Suprapubic skin (tissue), 4 donors: ENCODE measurements at regions not wholly inside any gene's neighbourhood (a gene's known extent, or its start where the extent isn't known, plus 50 kb on each side); places are given as distances from the start of the nearest gene placed in this dataset.

ENCODE experiments used
- DNase-seq, 2 donors: peaks; one replicate each; pipeline ENCODE4 v3.0.0-alpha.2; 2019; ENCODE audit warnings: low spot score in 2 of 2
- H3K27ac ChIP-seq: fragments of 200-600 bp; sonication (generic); one replicate; pipeline ENCODE4 v1.5.1; 2019
- H3K27me3 ChIP-seq: fragments of 200-600 bp; sonication (generic); one replicate; pipeline ENCODE4 v1.5.1; 2019
- H3K36me3 ChIP-seq: fragments of 200-600 bp; sonication (generic); one replicate; pipeline ENCODE4 v1.5.1; 2019
- H3K4me1 ChIP-seq: fragments of 200-600 bp; sonication (generic); one replicate; pipeline ENCODE4 v1.5.1; 2019
- H3K4me3 ChIP-seq: fragments of 200-600 bp; sonication (generic); one replicate; pipeline ENCODE4 v1.5.1; 2019; ENCODE audit warnings: mild to moderate bottlenecking
- H3K9me3 ChIP-seq: fragments of 200-600 bp; sonication (generic); one replicate; pipeline ENCODE4 v1.5.1; 2019
- EP300 ChIP-seq: sonication (generic); formaldehyde crosslinking; IDR thresholded peaks from one replicate; pipeline ENCODE4 v1.6.1; 2017; ENCODE audit warnings: antibody characterized with exemption
- POLR2A ChIP-seq, 2 donors: fragments of 450-650 bp; IDR thresholded peaks; one replicate each; pipeline ENCODE4 v1.6.1; 2017; ENCODE audit warnings: antibody characterized with exemption in 2 of 2, mild to moderate bottlenecking in 2 of 2, moderate library complexity in 2 of 2
- POLR2AphosphoS5 ChIP-seq, 3 donors: sonication (generic); formaldehyde crosslinking; IDR thresholded peaks; one replicate each; pipeline ENCODE4 v1.6.1; 2017; ENCODE audit warnings: antibody characterized with exemption in 3 of 3
- WGBS: methylation state at CpG from one replicate; pipeline ENCODE4 v1.1.5; 2018; 5-methylcytosine and 5-hydroxymethylcytosine counted together
- TF ChIP-seq, protein P1 (sequence below), 2 donors: fragments of 200-600 bp in 1 of 2; fragments of 450-650 bp in 1 of 2; sonication (generic) in 1 of 2; IDR thresholded peaks; one replicate each; pipeline ENCODE4 v1.5.1; 2016 to 2019; ENCODE audit warnings: antibody characterized with exemption in 2 of 2, mild to moderate bottlenecking in 1 of 2, moderate library complexity in 1 of 2

DNA sequence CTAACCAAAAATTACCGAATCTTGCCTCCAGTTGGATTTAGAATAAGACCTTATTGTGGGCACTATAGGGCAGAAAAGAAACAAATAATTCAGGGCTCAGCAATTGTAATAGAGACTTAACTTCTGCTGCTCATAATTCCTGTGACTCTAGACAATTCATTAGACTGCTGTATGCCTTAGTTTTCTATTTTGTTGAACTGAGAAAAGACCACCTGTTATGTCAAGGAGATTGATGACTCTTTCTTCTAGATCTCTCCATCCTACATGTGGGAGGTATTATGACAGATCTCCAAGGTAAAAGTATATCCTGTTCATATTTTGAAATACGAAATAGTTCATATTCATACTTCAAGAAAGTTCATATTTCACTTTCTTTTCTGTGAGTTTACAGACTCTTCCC, 605.1 kb downstream of the PSAT1 start:
- H3K27me3 ChIP-seq, result no peaks in the 10 kb centered on the region
- TF ChIP-seq POLR2A (IDR thresholded peaks at IDR 0.05) (no peak), POLR2AphosphoS5 (IDR thresholded peaks at IDR 0.05) (no peak), EP300 (no peak)
- TF ChIP-seq, protein P1, sequence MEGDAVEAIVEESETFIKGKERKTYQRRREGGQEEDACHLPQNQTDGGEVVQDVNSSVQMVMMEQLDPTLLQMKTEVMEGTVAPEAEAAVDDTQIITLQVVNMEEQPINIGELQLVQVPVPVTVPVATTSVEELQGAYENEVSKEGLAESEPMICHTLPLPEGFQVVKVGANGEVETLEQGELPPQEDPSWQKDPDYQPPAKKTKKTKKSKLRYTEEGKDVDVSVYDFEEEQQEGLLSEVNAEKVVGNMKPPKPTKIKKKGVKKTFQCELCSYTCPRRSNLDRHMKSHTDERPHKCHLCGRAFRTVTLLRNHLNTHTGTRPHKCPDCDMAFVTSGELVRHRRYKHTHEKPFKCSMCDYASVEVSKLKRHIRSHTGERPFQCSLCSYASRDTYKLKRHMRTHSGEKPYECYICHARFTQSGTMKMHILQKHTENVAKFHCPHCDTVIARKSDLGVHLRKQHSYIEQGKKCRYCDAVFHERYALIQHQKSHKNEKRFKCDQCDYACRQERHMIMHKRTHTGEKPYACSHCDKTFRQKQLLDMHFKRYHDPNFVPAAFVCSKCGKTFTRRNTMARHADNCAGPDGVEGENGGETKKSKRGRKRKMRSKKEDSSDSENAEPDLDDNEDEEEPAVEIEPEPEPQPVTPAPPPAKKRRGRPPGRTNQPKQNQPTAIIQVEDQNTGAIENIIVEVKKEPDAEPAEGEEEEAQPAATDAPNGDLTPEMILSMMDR (IDR thresholded peaks at IDR 0.05), result no peak
- WGBS, result 82% methylated on average over 2 of the region's 2 CpGs

DNA sequence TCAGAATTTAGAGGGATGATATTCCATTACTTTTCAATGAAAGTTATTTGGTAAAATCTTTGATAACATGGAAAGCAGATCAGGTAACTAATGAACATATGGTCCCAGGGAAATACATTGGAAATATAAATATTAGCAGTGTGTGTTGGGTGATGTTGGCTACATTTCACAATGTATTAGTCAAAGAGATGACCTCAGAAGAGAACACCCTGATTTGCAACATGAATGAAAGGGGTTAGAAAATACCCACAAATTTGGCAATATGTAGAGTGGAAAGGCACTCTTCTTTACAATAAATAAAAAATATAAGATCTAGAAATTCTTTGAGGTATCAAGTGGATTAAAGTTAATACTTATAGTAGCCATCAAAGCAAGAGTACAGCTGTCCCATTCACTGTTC, 606.7 kb downstream of the PSAT1 start:
- Histone ChIP-seq H3K27ac (no peak overlapping the region), H3K4me3 (no peak overlapping the region), H3K4me1 (no peaks in the 10 kb centered on the region), H3K27me3 (no peaks in the 10 kb centered on the region), H3K36me3 (no peaks in the 10 kb centered on the region), H3K9me3 (no peaks in the 10 kb centered on the region)
- TF ChIP-seq EP300 (no peak), POLR2AphosphoS5 (IDR thresholded peaks at IDR 0.05) (no peak), POLR2A (IDR thresholded peaks at IDR 0.05) (no peak)
- TF ChIP-seq, protein P1 (IDR thresholded peaks at IDR 0.05), result no peak
- no peak for DNase-seq

More for the DNA sequence above, 605.1 kb downstream of the PSAT1 start:
- no peaks in the 10 kb centered on the region for H3K9me3 ChIP-seq
- no peaks in the 10 kb centered on the region for H3K36me3 ChIP-seq
- H3K4me1 ChIP-seq, result no peaks in the 10 kb centered on the region
- no peak overlapping the region for H3K27ac ChIP-seq
- no peak for DNase-seq
- H3K4me3 ChIP-seq, result no peak overlapping the region

- Histone ChIP-seq H3K27ac (no peak overlapping the region), H3K36me3 (no peaks in the 10 kb centered on the region), H3K27me3 (no peaks in the 10 kb centered on the region), H3K9me3 (no peaks in the 10 kb centered on the region), H3K4me1 (no peaks in the 10 kb centered on the region), H3K4me3 (no peak overlapping the region)
- TF ChIP-seq POLR2AphosphoS5 (IDR thresholded peaks at IDR 0.05) (no peak), POLR2A (IDR thresholded peaks at IDR 0.05) (no peak), EP300 (no peak)
- TF ChIP-seq, protein P1 (IDR thresholded peaks at IDR 0.05), result no peak
- DNase-seq, result no peak
Observed at GRCh38 chr9:78904686-78905085, 607.8 kb downstream of the PSAT1 start.

DNA sequence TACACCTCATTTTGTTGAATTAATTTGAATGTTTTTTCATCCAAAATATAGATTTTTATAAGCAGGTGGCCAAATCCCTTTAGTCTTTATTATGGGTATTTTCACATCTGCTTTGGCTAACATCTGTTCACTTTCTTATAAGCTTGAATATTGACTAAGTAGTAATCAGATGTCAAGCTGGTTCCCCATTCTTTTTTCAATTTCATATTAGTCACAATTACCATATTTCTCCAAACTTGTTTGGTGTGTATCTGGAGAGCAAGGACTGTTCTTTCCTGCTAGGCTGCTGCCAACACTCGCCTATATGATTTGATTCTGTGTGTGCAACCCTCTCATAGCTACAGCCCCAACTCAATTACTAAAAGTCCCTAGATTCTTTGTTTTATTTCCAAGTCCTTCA, 608.5 kb downstream of the PSAT1 start:
- Histone ChIP-seq H3K9me3 (no peaks in the 10 kb centered on the region), H3K27me3 (no peaks in the 10 kb centered on the region), H3K36me3 (no peaks in the 10 kb centered on the region), H3K4me1 (no peaks in the 10 kb centered on the region), H3K27ac (no peak overlapping the region), H3K4me3 (no peak overlapping the region)
- no peak for DNase-seq
- 83% methylated on average over 1 of the region's 1 CpG for whole genome bisulfite sequencing
- TF ChIP-seq POLR2AphosphoS5 (IDR thresholded peaks at IDR 0.05), result no peak
- no peak for TF ChIP-seq EP300
- TF ChIP-seq, protein P1 (IDR thresholded peaks at IDR 0.05), result no peak
- no peak for TF ChIP-seq POLR2A (IDR thresholded peaks at IDR 0.05)

GRCh38 chr9:78905986-78906755, 609.2 kb downstream of the PSAT1 start:
- no peaks in the 10 kb centered on the region for H3K36me3 ChIP-seq
- DNase-seq, result no peak
- no peaks in the 10 kb centered on the region for H3K27me3 ChIP-seq
- TF ChIP-seq, protein P1 (IDR thresholded peaks at IDR 0.05), result no peak
- TF ChIP-seq POLR2A (IDR thresholded peaks at IDR 0.05) (no peak), POLR2AphosphoS5 (IDR thresholded peaks at IDR 0.05) (no peak), EP300 (no peak)
- H3K27ac ChIP-seq, result no peak overlapping the region
- no peak overlapping the region for H3K4me3 ChIP-seq
- H3K4me1 ChIP-seq, result no peaks in the 10 kb centered on the region
- H3K9me3 ChIP-seq, result no peaks in the 10 kb centered on the region
- WGBS, result 75% methylated on average over 5 of the region's 5 CpGs
